ENCODE measurements at regions not wholly inside any gene's neighbourhood (a gene's known extent, or its start where the extent isn't known, plus 50 kb on each side); places are given as distances from the start of the nearest gene placed in this dataset.
"Not testable (repeated sequence)": the region's sequence is repeated elsewhere in the genome, so short reads cannot be mapped to it uniquely, and the experiment has no call there.

DNA sequence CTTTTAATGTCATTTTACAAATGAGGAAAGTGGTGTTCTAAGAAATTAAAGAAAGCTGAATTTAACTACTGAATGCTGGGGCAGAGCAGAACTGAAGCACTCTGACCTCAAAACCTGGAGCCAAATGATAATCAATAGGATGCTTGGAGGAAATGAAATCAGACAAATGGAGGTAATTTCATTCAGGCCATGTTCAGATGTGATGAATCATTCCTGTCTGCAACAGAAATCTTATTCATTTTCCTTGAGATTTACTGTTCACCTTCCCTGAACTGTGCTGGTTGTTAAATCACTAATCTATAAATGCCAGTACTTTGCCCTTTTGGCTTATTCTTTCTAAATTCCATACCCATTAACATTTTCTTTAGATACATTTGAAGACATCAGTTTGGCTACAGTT, 85.6 kb upstream of the SNX7 start:
- no peak for DNase-seq

- DNase-seq: no peak
These were observed 95.6 kb upstream of the SNX7 start for GRCh38 chr1:98565951-98566350.

- no peak for DNase-seq
These were observed 102.2 kb upstream of the SNX7 start for GRCh38 chr1:98559291-98559690.

DNA sequence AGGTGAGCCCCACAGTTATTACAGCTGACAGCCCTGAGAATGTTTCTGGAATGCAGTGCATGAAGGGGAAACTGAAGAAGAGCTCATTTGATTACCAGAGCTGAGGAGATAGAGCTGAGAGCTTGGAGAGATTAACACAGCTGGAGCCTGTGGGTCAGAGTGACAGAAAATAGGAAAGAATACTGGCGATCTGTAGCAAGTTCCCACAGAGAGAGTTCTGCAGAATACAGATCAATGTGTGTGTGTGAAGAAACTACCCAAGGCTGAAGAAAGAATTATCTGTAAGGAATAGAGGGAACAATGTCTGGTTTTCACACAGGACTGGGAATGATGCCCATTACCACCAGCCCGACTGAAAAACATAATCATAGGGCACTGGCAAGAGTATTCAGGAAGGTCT, 103.6 kb upstream of the SNX7 start:
- DNase-seq: no peak

GRCh38 chr1:98556521-98557158, 104.9 kb upstream of the SNX7 start:
- no peak for DNase-seq

GRCh38 chr1:98555814-98556213, 105.7 kb upstream of the SNX7 start:
- DNase-seq: no peak

GRCh38 chr1:98552576-98553074, 108.9 kb upstream of the SNX7 start:
- not testable (repeated sequence) for DNase-seq

DNA sequence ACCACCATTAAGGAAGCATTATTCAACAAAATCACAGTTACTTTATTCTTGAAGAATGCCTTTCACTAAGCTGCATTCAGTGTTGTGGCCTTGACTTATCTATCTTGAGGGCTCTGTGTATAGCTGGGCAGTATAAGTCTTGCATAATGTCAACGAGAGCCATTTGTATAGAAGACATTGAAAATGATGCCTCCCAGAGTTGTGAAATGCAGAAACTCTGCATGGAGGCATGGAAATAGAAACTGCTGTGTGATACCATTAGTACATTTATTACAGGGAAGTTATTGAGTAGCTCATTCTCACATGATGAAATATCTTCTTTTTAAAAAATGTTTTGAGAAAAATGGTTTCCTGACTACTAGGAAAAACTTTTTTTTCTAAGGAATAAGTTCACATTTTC, 111.4 kb upstream of the SNX7 start:
- no peak for DNase-seq

GRCh38 chr1:98546319-98546718, 115.2 kb upstream of the SNX7 start:
- no peak for DNase-seq

GRCh38 chr1:98538106-98538505, 123.4 kb upstream of the SNX7 start:
- no peak for DNase-seq

GRCh38 chr1:98523256-98523655, 138.3 kb upstream of the SNX7 start:
- no peak for DNase-seq

DNA sequence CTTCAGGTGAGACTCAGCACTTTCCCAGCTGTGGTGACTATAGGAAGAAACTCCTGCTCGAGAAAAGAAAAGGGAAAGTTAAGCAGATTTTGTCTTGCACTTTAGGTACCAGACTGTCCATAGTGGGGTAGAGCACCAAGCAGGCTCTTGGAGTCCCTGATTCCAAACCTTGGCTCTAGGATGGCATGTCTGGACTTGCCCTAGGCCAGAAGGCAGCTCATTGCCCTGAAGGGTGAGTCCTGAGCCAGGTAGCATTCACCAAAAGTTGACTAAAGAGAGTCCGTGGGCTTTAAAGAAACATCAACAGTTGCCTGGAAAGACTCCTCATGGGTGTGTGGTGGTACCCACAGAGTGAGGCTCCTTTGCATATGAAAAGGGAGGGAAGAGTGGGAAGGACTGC, 145.2 kb upstream of the SNX7 start:
- DNase-seq: no peak

- DNase-seq: no peak
These were observed 145.8 kb upstream of the SNX7 start for GRCh38 chr1:98515744-98516143.

- DNase-seq: not testable (repeated sequence)
These were observed 149.3 kb upstream of the SNX7 start for GRCh38 chr1:98512216-98512615.

- no peak for DNase-seq
These were observed 157.8 kb upstream of the SNX7 start for GRCh38 chr1:98503771-98504170.

DNA sequence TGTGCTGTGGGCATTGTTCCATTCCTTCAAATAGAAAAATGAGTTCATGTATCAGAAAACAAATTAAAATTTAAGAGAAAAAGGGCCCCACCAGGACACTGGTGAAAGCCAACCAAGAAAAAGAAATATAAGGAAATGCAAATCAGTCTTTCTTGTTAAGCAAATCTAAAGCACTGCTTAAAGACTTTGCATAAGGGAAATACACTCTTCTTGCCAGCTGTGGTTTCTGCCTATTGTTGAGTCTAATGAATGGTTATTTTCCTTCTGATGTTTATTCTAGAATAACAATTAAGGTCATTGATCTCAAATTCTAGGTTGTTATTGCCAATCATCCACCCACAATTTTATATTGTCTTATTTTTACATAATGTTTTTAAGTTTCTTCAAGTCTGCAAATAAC, 158.6 kb upstream of the SNX7 start:
- no peak for DNase-seq

GRCh38 chr1:98500324-98500723, 161.2 kb upstream of the SNX7 start:
- DNase-seq: no peak

DNA sequence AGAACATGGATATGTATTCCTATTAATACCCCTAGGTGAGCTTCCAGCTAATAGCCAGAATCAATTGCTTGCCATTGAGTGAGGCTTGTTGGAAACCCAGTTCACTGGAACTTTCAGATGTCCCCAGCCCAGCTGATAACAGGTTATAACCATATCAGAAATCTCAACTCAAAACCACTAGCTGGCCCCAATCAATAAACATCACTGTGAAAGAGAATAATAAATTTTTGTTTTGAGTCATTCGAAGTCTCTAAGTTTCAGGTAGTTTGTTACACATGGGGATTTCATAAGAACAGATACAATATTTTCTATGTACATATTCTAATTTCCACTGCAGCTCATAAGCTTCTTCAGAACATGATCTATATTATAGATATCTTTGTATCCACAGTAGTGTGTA, 162.9 kb upstream of the SNX7 start:
- no peak for DNase-seq

DNA sequence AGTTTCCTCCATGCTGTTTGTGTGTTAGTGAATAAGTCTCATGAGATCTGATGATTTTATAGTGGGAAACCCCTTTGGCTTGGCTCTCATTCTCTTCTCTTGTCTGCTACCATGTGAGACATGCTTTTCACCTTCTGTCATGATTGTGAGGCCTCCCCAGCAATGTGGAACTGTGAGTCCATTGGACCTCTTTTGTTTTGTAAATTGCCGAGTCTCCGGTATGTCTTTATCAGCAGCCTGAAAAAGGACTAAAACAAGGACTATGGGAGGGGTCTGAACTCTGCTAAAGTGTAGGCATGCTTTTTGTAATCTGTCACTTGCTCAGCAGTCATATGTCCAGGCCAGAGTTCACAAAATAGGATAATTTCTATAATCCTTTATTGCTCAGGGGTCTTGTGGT, 164.0 kb upstream of the SNX7 start:
- no peak for DNase-seq

DNA sequence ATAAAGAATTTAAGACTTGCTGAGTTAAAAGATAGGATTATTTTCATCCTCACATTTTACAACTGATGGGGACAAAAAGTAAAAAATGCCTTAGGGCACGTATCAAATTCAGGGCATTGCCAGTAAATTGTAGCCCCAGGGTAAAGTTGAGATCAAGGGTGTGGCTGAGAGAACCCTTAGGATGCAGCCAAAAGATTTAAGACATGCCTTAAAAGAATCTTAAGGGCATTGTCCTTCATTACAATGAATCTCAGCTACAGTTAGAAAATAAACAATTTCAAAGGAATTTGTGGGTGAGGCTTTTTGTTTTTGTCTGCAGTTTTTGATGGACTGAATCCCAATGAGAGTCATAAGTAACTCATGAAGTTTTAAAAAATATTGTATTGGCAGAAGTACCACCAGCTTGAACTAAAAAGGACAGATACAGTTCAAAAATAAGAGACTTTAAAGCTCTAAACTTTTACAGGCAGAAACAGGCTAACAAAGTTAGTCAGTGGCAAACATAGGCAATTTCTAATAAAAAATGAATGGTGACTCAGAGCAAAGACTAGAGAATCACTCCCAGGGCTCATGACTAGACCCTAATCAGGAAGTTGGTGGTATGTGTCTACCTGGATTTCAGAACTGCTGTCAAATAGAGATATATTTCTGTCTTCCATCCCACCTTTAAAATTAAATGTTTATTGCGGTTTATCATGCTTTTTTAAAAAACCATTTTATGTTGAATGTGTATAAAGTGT, 165.1 kb upstream of the SNX7 start:
- DNase-seq: no peak

DNA sequence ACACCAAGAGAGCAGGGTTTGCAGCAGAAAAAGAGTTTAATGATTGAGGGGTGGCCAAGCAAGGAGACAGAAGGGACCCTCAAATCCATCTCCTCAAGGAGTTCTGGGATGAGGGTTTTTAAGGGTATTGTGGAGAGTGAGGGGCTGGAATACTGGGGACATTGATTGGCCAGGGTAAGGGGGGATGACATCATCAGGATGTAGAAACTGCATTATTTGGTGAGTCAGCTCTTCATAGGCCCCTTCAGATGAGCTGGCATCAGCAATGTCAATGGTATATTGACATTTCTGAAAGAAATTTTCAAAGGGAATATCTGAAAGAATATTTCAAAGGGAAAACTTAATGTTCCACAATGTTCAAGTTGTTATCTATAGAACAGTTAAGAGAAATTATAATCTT, 168.1 kb upstream of the SNX7 start:
- no peak for DNase-seq

GRCh38 chr1:98490099-98490498, 171.4 kb upstream of the SNX7 start:
- no peak for DNase-seq

- DNase-seq: no peak
These were observed 173.9 kb upstream of the SNX7 start for GRCh38 chr1:98487620-98488019.

DNA sequence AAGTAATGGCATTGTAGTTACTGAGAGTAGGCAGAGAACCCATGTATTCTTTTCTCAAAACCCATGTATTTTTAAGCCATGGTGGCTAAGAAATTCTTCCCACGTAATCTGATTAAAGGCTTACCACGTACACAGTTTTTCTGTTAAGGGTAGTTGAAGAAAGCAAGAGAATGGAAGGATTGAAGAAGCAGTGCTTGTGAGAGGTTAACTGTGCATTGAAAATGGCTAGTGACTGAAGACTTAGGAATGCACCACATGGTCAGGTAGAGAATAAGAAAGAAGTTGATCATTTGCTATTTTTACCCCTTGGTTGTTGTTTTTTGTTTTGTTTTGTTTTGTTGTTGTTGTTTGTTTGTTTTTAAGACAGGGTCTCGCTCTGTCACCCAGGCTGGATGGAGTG, 178.9 kb upstream of the SNX7 start:
- no peak for DNase-seq

DNA sequence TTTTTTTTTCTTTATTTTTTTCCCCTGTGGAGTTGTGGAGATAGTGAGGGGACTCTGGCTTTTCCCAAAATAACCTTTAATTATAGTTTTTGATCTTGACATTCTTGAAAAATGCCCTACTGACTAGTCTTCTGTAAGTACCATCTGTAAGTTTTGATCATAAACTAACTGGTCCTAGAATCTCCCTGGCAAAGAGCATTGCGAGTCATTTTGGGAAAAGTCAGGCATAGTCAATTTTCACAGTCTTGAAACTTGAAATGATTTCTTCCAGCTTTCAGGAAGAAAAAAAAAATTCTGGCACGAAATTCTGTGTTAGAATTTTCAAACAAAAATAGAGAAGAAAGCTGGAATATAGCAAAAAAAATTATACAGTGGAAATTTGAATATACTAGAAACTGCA, 181.2 kb upstream of the SNX7 start:
- DNase-seq: no peak
